NCI-H1048 (cell line): ENCODE measurements at regions not wholly inside any gene's neighbourhood (a gene's known extent, or its start where the extent isn't known, plus 50 kb on each side); places are given as distances from the start of the nearest gene placed in this dataset.

Source experiments
- DNase-seq: peaks from one replicate; lab custom pipeline; 2025; lab: John Stamatoyannopoulos, UW

- DNase-seq: no peak
Observed at GRCh38 chr4:17112292-17112659, 213.8 kb upstream of the LDB2 start.

- DNase-seq: no peak
Observed at GRCh38 chr4:17109126-17109525, 210.7 kb upstream of the LDB2 start.

- no peak for DNase-seq
Observed at GRCh38 chr4:17103231-17103630, 204.8 kb upstream of the LDB2 start.

DNA sequence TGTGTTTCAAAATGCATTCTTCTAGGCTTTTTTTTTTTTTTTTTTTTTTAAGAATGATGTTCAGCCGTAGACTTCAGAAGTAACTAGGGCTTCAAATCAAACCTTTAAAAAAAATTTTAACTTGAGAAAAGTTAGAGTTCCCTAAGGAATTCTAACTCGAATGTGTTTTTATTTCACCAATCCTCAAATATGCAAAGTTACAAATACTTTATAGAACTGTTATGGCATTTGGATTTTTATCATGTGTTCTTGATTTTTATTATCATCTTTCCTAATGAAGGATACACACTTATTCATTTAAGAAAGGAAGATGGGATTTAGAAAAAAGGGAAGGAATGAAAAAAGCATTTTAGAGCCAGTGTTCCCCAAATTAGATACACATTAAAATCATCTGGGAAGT is 200.6 kb upstream of the LDB2 start:
- DNase-seq: no peak

DNA sequence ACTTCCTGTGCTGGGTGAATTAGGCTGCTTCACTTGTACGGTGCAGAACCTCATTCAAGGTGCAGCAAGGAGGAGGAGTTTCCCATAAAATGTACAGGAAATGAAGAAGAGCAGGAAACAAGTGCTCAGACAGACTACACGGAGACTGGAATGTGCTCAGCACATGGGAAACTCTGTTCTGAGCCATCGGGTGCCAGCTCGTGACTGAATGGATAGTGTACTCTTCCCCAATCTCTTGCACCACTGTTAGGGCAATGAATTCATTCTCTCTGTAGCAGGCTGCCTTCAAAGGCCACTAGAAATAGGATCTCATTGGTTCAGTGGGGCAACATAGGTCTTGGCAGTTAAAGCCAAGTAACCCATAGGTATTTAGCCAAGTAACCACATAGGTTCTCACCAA is 200.0 kb upstream of the LDB2 start:
- no peak for DNase-seq

DNA sequence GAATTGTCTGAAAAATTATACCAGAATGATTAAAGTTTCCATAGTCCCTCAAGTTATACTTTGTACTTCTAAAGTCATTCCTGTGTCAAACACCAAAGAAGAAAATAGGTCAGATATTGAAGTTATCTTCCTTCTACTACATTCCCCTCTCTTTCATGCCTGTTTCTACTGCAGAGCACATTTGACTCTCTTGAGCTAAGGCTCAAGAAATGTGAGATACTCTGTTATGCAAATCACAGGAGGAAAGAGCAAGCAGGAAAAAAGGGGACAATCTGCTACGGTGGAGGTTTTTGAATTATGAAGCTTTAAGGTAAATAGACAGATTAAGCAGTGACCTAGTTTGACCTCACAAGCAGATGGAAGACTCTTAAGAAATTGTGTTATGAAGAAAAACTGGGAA is 198.9 kb upstream of the LDB2 start:
- DNase-seq: no peak

DNA sequence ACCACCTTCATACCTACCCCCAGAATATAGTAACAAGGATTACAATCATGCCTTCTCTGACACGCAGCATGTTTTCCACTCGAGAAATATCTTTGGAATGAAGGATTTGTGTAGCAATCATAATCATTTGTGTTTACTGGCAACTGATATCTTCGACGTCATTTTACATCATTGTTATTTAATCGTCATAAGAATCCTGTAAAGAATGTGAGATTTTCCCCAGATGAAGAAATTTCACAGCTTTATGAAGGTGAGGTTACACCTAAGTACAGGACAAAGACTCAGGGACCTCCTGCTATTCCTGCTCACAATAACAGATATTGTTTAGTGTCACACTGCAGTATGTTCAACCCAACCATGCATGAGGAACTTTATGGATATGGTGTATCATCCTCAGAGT is 198.2 kb upstream of the LDB2 start:
- DNase-seq: no peak

DNA sequence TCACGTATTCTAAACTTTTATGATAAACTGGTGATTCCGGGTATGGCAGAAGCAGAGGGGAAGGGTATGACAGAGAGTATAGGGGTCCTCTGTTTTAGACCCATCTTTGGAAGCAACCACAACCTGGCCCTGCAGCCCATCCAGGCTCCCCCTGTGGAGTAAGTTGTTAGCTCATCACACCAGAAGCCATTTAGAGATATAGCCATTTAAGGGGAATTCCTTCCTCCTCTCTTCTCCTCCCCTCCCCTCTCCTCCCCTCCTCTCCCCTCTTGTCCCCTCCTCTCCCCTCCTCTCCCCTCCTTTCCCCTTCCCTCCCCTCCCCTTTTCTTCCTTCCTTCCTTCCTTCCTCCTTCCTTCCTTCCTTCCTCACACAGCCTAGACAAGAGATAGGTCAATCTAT is 197.3 kb upstream of the LDB2 start:
- DNase-seq: no peak

- no peak for DNase-seq
Observed at GRCh38 chr4:17094876-17095210, 196.4 kb upstream of the LDB2 start.

DNA sequence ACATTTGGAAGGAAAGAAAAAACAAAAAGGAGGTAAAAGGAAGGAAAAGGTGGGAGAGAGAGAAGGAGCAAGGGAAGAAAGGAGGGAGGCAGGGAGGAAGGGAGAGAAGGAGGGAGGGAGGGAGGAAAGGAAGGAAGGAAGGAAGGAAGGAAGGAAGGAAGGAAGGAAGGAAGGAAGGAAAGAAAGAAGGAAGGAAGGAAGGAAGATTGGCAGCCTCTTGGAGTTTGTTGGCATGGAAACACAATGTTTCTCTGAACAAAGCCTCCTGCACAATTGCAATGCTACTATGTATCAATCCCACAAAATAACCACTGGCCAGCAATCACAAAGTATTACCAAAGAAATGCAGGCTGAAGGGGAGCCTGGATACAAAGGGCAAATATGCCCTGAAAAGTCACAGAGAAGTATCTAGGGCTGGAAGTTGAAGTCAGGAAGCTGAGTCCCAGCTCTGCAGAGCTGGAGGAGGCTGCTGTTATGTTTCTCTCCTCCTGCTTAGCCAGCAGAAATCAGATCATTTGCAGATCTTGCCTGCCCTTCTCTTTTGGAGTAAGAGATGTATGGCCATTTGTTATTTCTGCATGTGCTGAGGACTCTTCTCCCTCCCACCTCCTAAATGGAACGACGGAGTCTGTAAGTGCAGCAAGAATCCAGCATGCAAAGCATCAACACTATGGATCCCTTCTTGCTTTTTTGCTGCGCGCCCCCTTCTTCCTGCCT is 195.9 kb upstream of the LDB2 start:
- DNase-seq: no peak

DNA sequence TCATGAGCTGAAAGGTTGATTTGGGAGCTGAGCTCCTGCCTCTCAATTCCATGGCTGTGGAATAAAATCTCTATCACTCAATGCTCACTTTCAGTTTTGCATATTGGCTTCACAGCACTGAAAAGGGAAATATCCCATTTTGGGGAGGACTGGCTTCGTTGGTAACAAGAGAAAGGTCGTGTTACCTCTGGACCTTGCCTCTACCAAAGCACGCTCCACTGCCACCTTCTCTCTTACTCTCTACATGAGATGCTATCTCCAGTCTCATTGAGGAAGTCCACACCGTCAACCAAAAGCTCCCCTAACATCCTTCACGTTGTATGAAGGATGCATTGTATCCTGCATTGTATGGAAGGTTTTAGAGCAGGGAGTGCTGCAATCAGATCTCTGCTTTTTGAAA is 195.0 kb upstream of the LDB2 start:
- no peak for DNase-seq

- no peak for DNase-seq
Observed at GRCh38 chr4:17092736-17093437, 194.4 kb upstream of the LDB2 start.

DNA sequence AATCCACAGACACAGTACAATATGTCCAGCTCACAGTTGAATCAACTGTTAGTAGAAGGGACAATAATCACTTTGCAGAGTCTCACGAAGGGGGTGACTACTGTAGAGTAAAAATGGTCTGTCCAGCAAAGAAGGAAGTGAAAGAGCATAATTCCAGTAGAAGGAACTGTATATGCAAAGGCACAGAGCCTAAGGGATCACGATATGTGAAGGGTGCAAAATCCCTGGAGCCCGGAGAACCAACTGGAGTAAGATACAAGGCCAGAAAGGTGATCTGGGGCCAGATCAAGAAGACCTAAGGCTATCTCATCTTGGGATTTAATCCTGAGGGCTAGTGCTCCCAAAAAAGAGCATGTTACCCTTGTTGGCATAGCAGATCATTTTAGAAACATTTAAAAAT is 192.7 kb upstream of the LDB2 start:
- no peak for DNase-seq

DNA sequence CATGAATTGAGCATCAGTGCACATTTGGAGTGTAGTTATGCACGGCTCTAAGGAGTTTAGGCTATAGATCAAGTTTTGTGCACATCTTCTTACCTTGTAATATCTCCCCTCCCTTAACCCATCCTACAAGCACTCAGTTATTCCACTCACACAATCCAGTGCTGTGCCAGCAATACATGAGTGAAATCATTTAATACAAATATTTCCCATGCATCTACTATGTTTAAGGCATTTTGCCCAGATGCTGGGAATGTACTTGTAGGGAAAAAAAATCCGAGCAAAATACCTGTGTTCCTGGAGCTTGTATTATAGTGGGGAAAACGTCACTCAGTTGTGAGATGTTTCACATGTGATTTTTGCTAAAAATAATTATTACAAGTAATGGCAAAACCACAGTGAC is 191.6 kb upstream of the LDB2 start:
- no peak for DNase-seq

DNA sequence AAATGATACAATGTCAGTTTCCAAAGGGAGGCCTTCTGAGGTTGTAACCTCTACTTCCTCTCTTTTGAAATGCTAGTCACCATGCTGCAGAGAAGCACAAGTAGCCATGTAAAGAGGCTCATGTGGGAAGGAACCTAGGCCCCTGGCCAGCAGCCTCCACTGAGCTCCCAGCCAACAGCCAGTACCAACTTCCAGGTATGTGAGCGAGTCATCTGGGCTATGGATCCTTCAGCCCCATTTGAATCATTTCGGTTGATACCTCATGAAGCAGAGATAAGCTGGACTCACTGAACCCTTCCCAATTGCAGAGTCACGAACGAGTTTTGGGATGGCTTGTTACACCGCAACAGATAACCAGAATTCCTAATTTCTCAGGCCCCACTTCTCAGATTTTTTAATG is 187.0 kb upstream of the LDB2 start:
- no peak for DNase-seq

DNA sequence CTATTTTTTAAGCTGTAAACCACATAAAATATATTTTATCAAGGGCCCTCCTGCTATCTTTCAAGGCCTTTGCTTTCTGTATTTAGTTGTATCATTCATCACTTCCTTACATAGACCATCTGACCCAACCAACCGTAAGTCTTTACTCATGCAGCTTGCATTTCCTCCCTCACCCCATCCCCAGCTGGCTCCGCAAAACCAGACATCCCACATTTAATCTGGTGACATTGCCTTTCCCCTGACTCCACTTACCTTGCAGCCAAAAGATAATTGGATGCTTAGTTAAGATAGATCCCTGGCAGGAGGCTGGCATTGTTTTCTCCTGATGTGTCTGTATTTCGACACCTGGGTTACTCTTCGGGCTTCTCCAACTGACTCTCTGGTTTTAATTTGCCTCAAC is 183.7 kb upstream of the LDB2 start:
- DNase-seq: no peak

DNA sequence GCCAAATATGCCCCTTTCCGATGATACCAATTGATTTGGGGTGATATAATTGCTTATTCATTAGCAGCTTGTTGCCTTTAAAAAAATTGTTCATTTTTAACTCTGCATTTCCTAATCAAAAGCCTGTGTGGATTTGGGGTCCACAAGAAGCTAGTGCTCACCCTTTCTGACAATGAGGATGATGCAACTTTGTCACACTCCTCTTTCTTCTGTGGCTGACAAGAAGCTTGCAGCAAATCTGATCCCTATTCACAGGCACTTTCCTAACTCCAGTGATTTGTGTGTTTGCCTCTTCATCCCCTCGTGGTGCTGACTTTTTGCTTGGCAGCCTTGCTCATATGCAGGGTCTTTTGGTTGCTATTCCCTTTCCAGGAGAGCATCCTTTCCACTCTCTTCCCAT is 182.7 kb upstream of the LDB2 start:
- no peak for DNase-seq

DNA sequence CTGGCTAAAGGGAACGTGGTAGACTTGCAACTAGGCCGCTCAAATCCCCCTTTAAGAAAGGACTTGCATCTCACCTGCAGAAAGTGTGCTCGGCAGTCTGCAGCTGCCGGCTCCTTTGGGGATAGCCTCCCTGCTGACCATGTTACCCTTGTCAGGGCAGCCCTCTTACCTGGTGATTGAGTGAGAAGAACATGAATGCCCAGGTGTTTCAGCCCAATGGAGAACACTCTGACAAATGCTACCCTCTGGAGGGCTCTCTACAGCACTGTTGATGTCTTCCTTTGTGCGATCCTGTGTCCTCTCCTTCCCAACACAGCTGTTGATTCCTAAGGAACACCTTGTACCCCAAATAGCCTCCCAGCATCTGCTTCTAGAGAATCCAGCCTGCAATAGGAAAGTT is 178.7 kb upstream of the LDB2 start:
- DNase-seq: no peak

GRCh38 chr4:17072483-17072882 is 174.0 kb upstream of the LDB2 start:
- no peak for DNase-seq

GRCh38 chr4:17068891-17069290 is 170.4 kb upstream of the LDB2 start:
- no peak for DNase-seq

DNA sequence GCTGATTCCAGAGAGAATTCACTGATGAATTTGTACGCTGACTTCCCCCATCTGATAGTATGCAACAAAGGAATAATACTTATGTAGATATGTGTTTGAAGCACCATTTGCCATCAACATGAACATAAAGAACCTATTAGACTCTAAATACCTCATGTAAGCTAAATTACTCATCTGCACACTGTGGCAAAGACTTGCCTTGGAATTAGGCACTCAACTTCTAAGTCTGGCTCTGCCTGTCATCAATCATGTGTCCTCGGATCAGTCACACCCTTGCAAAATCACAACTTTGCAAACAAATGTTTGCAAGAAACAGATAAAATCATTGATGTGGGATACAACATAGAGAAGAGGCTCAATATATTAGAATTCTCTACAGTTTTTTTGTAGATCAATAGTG is 169.9 kb upstream of the LDB2 start:
- no peak for DNase-seq

- no peak for DNase-seq
Observed at GRCh38 chr4:17066972-17067371, 168.5 kb upstream of the LDB2 start.

- no peak for DNase-seq
Observed at GRCh38 chr4:17066236-17066635, 167.8 kb upstream of the LDB2 start.

DNA sequence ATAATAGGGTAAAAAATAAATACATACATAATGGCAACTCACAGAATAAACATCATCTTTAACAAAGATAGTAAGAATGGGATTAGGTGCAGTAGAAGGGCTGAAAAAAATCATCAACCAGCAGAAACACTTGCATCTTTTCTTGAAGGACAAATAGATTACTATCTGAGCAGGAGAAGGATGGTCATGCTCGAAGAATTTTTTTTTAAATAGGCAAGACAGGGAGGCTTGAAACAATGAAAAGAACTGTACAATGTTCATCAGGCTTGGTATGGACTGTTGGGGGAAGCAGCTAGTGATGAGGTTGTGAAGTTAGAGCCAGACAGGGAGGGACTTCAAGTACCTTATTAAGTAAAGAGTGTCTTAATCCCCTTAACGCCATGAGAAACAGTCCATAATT is 167.4 kb upstream of the LDB2 start:
- no peak for DNase-seq
